ENCODE measurements at regions not wholly inside any gene's neighbourhood (a gene's known extent, or its start where the extent isn't known, plus 50 kb on each side); places are given as distances from the start of the nearest gene placed in this dataset.
"Not testable (repeated sequence)": the region's sequence is repeated elsewhere in the genome, so short reads cannot be mapped to it uniquely, and the experiment has no call there.

GRCh38 chr5:9733486-9733885, 103.3 kb upstream of the TAS2R1 start:
- Histone ChIP-seq H3K27me3 (ENCODE audit: low read depth) (no peaks in the 10 kb centered on the region), H3K4me1 (no peaks in the 10 kb centered on the region), H3K9me3 (no peaks in the 10 kb centered on the region), H3K36me3 (replicated peaks) (no peaks in the 10 kb centered on the region), H3K4me3 (no peak overlapping the region)
- in situ Hi-C loops (cut with MboI; ENCODE audit: low sequenced_read_pairs) = no loop called here
- DNase-seq (ENCODE audit: low spot score in 2 of 2) = no peak

- DNase-seq (ENCODE audit: low spot score in 2 of 2) = no peak
- in situ Hi-C loops (cut with MboI; ENCODE audit: low sequenced_read_pairs) = no loop called here
- Histone ChIP-seq H3K36me3 (replicated peaks) (no peaks in the 10 kb centered on the region), H3K9me3 (no peaks in the 10 kb centered on the region), H3K4me3 (no peak overlapping the region), H3K4me1 (no peaks in the 10 kb centered on the region), H3K27me3 (ENCODE audit: low read depth) (no peaks in the 10 kb centered on the region)
Measured at GRCh38 chr5:9731159-9731558, 101.0 kb upstream of the TAS2R1 start.

- Histone ChIP-seq H3K9me3 (no peaks in the 10 kb centered on the region), H3K27me3 (ENCODE audit: low read depth) (no peaks in the 10 kb centered on the region), H3K4me3 (no peak overlapping the region), H3K4me1 (no peaks in the 10 kb centered on the region), H3K36me3 (replicated peaks) (no peaks in the 10 kb centered on the region)
- in situ Hi-C loops (cut with MboI; ENCODE audit: low sequenced_read_pairs) = no loop called here
- DNase-seq (ENCODE audit: low spot score in 2 of 2) = no peak
Measured at GRCh38 chr5:9728261-9728660, 98.1 kb upstream of the TAS2R1 start.

DNA sequence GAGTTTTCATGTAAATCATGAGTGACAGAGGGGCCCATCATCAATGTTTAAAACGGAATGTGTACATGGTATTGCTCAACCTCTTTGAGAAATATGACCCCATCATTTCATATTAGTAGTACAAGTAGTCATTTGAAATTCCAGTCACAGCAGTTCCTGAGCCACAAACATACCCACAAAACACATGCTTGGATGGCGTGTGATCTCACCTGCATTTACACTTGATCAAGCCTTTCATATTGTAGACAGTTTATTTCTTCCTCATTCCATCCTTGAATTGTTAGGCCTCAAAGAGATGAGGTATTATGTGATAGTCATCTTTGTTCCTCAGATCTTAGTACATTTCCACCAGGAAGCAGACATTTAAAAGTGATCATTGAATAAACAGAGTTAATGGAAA, 96.8 kb upstream of the TAS2R1 start:
- H3K27me3 ChIP-seq (ENCODE audit: low read depth) = no peaks in the 10 kb centered on the region
- H3K9me3 ChIP-seq = no peaks in the 10 kb centered on the region
- in situ Hi-C loops (cut with MboI; ENCODE audit: low sequenced_read_pairs) = no loop called here
- no peak for DNase-seq (ENCODE audit: low spot score in 2 of 2)
- H3K36me3 ChIP-seq (replicated peaks) = no peaks in the 10 kb centered on the region
- no peak overlapping the region for H3K4me3 ChIP-seq
- H3K4me1 ChIP-seq = no peaks in the 10 kb centered on the region

GRCh38 chr5:9725265-9725664, 95.1 kb upstream of the TAS2R1 start:
- H3K9me3 ChIP-seq; H3K27me3 ChIP-seq (ENCODE audit: low read depth); H3K36me3 ChIP-seq (replicated peaks); H3K4me3 ChIP-seq; in situ Hi-C loops (cut with MboI; ENCODE audit: low sequenced_read_pairs); H3K4me1 ChIP-seq; DNase-seq (ENCODE audit: low spot score in 2 of 2): not testable (repeated sequence)

GRCh38 chr5:9724707-9725106, 94.6 kb upstream of the TAS2R1 start:
- H3K36me3 ChIP-seq (replicated peaks) = no peaks in the 10 kb centered on the region
- in situ Hi-C loops (cut with MboI; ENCODE audit: low sequenced_read_pairs) = no loop called here
- H3K9me3 ChIP-seq = no peaks in the 10 kb centered on the region
- no peaks in the 10 kb centered on the region for H3K4me1 ChIP-seq
- H3K4me3 ChIP-seq = no peak overlapping the region
- no peaks in the 10 kb centered on the region for H3K27me3 ChIP-seq (ENCODE audit: low read depth)
- no peak for DNase-seq (ENCODE audit: low spot score in 2 of 2)

DNA sequence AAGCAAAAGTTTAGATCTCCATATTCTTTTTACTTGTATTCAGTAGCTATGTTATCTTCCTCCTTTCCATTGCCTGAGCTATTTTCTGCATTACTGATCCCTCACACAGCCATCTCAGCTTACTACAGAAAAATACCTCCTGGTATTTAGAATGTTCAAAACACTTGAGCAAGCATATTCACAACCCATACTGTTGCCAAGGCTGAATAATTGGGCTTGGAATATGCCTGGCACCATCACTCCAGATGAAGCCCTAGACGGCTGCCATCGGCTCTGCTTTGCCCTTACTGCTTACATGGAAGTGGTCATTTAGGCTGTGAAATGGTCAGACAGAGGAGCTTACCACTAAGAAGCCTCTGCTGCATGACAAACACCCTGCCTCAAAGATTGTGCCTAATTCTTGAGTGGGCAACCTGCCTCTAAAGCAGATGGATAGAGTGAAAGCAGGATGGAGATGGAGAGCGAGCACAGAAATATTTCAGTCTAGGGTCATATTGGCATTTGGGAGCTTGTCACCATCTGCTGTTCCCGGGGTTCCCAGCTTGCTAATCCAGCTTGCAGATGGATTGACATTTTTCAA, 92.5 kb upstream of the TAS2R1 start:
- Histone ChIP-seq H3K9me3 (no peaks in the 10 kb centered on the region), H3K4me1 (no peaks in the 10 kb centered on the region), H3K4me3 (no peak overlapping the region), H3K36me3 (replicated peaks) (no peaks in the 10 kb centered on the region), H3K27me3 (ENCODE audit: low read depth) (no peaks in the 10 kb centered on the region)
- in situ Hi-C loops (cut with MboI; ENCODE audit: low sequenced_read_pairs) = no loop called here
- DNase-seq (ENCODE audit: low spot score in 2 of 2) = no peak

GRCh38 chr5:9721161-9721560, 91.0 kb upstream of the TAS2R1 start:
- in situ Hi-C loops (cut with MboI; ENCODE audit: low sequenced_read_pairs) = no loop called here
- Histone ChIP-seq H3K4me3 (no peak overlapping the region), H3K4me1 (no peaks in the 10 kb centered on the region), H3K9me3 (no peaks in the 10 kb centered on the region), H3K27me3 (ENCODE audit: low read depth) (no peaks in the 10 kb centered on the region), H3K36me3 (replicated peaks) (no peaks in the 10 kb centered on the region)
- no peak for DNase-seq (ENCODE audit: low spot score in 2 of 2)

- Histone ChIP-seq H3K9me3 (no peaks in the 10 kb centered on the region), H3K4me1 (no peaks in the 10 kb centered on the region), H3K4me3 (no peak overlapping the region), H3K36me3 (replicated peaks) (no peaks in the 10 kb centered on the region), H3K27me3 (ENCODE audit: low read depth) (no peaks in the 10 kb centered on the region)
- in situ Hi-C loops (cut with MboI; ENCODE audit: low sequenced_read_pairs) = no loop called here
- DNase-seq (ENCODE audit: low spot score in 2 of 2) = no peak
Measured at GRCh38 chr5:9720361-9720760, 90.2 kb upstream of the TAS2R1 start.

- Histone ChIP-seq H3K36me3 (replicated peaks) (no peaks in the 10 kb centered on the region), H3K4me3 (no peak overlapping the region), H3K4me1 (no peaks in the 10 kb centered on the region), H3K27me3 (ENCODE audit: low read depth) (no peaks in the 10 kb centered on the region), H3K9me3 (no peaks in the 10 kb centered on the region)
- DNase-seq (ENCODE audit: low spot score in 2 of 2) = no peak
- in situ Hi-C loops (cut with MboI; ENCODE audit: low sequenced_read_pairs) = no loop called here
Measured at GRCh38 chr5:9716838-9717281, 86.7 kb upstream of the TAS2R1 start.

- no peak for DNase-seq (ENCODE audit: low spot score in 2 of 2)
- no peaks in the 10 kb centered on the region for H3K36me3 ChIP-seq (replicated peaks)
- no peaks in the 10 kb centered on the region for H3K4me1 ChIP-seq
- H3K4me3 ChIP-seq = no peak overlapping the region
- H3K9me3 ChIP-seq = no peaks in the 10 kb centered on the region
- no peaks in the 10 kb centered on the region for H3K27me3 ChIP-seq (ENCODE audit: low read depth)
- in situ Hi-C loops (cut with MboI; ENCODE audit: low sequenced_read_pairs) = no loop called here
Measured at GRCh38 chr5:9715891-9716335, 85.8 kb upstream of the TAS2R1 start.

DNA sequence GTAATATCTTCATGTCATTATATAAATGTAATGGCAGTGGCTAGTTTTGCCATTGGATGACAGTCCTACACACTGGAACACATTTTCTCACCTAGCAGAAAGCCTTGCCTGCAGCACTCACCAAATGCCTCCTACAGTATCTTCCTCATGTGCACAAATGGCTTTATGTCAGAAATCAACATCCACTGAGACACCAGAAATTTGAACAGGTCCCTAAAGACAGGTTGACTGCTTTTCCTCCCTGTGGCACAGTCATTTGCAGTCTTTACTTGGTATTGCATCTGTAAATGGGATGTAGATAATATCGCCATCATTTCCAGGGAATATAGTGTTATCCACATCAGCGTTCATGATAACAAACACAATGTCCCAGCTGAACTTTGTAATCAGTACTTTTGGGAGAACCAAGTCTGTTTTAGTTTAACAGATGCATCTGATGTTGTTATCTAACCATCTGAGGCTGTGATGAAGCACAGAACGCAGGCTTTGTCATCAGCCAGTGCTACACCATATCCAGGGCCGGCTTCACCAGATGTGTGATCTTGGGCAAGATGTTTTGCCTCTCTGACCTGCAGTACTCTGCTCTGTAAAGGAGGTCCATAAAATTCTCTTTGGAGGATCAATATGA, 83.9 kb upstream of the TAS2R1 start:
- no peak for DNase-seq (ENCODE audit: low spot score in 2 of 2)
- H3K27me3 ChIP-seq (ENCODE audit: low read depth) = no peaks in the 10 kb centered on the region
- in situ Hi-C loops (cut with MboI; ENCODE audit: low sequenced_read_pairs) = no loop called here
- H3K9me3 ChIP-seq = no peaks in the 10 kb centered on the region
- H3K36me3 ChIP-seq (replicated peaks) = no peaks in the 10 kb centered on the region
- H3K4me1 ChIP-seq = no peaks in the 10 kb centered on the region
- no peak overlapping the region for H3K4me3 ChIP-seq

- Histone ChIP-seq H3K36me3 (replicated peaks) (no peaks in the 10 kb centered on the region), H3K27me3 (ENCODE audit: low read depth) (no peaks in the 10 kb centered on the region), H3K4me3 (no peak overlapping the region), H3K9me3 (no peaks in the 10 kb centered on the region), H3K4me1 (no peaks in the 10 kb centered on the region)
- DNase-seq (ENCODE audit: low spot score in 2 of 2) = no peak
- in situ Hi-C loops (cut with MboI; ENCODE audit: low sequenced_read_pairs) = no loop called here
Measured at GRCh38 chr5:9713356-9713755, 83.2 kb upstream of the TAS2R1 start.

GRCh38 chr5:9712911-9713310, 82.8 kb upstream of the TAS2R1 start:
- H3K4me3 ChIP-seq = no peak overlapping the region
- in situ Hi-C loops (cut with MboI; ENCODE audit: low sequenced_read_pairs) = no loop called here
- no peak for DNase-seq (ENCODE audit: low spot score in 2 of 2)
- H3K9me3 ChIP-seq = no peaks in the 10 kb centered on the region
- H3K27me3 ChIP-seq (ENCODE audit: low read depth) = no peaks in the 10 kb centered on the region
- H3K36me3 ChIP-seq (replicated peaks) = no peaks in the 10 kb centered on the region
- H3K4me1 ChIP-seq = no peaks in the 10 kb centered on the region

GRCh38 chr5:9712506-9712905, 82.4 kb upstream of the TAS2R1 start:
- DNase-seq (ENCODE audit: low spot score in 2 of 2) = no peak
- no peak overlapping the region for H3K4me3 ChIP-seq
- no peaks in the 10 kb centered on the region for H3K4me1 ChIP-seq
- in situ Hi-C loops (cut with MboI; ENCODE audit: low sequenced_read_pairs) = no loop called here
- H3K27me3 ChIP-seq (ENCODE audit: low read depth) = no peaks in the 10 kb centered on the region
- H3K36me3 ChIP-seq (replicated peaks) = no peaks in the 10 kb centered on the region
- H3K9me3 ChIP-seq = no peaks in the 10 kb centered on the region

All from HAP-1 (cell line).